ENCODE measurements at regions not wholly inside any gene's neighbourhood (a gene's known extent, or its start where the extent isn't known, plus 50 kb on each side); places are given as distances from the start of the nearest gene placed in this dataset.

DNA sequence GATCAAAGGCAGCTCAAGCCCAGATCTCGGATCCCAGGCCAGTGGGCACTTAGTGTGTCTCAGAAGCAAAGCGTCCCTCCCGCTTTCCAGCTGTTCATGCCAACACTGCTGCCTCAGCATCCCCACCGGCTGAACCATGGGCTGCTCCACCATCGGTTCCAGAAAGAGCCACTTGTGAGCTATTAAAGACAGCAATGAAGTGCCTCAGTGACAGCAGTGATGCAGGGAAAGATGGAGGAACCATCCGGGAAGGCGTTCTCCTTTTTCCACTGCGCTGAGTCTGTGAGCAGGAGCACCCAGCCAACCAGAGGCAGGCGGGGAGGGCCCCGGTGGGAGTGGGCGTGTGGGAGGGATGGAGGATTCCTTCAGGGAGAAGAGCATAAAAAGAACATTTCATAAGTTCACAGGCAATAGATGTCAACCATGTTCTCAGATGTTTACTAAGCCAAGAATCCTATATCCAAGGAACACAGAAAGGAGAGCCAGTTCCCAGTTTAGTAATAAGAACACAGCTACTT is 96.2 kb upstream of the MKI67 start:
- Histone ChIP-seq H3K9me2 (replicated peaks; ENCODE audit: control insufficient read depth, low read length) (no peaks in the 10 kb centered on the region), H3K27me3 (ENCODE audit: control insufficient read depth, low read length) (no peaks in the 10 kb centered on the region), H3F3A (ENCODE audit: control insufficient read depth, insufficient read depth) (no peaks in the 10 kb centered on the region), H3K9me3 (ENCODE audit: control insufficient read depth, insufficient read depth, low read length) (no peaks in the 10 kb centered on the region), H3K27ac (ENCODE audit: low read depth, low read length) (no peak overlapping the region), H3K36me3 (ENCODE audit: control insufficient read depth, low read length) (no peaks in the 10 kb centered on the region), H3K4me3 (ENCODE audit: low read length) (no peak overlapping the region), H4K20me1 (ENCODE audit: control insufficient read depth, insufficient read depth, low read depth, low read length) (no peaks in the 10 kb centered on the region), H3K4me2 (ENCODE audit: low read length) (no peak overlapping the region), H3K79me2 (ENCODE audit: control insufficient read depth, low read length) (no peaks in the 10 kb centered on the region), H3K4me1 (ENCODE audit: control insufficient read depth, low read length) (no peaks in the 10 kb centered on the region)
- TF ChIP-seq, protein P1, sequence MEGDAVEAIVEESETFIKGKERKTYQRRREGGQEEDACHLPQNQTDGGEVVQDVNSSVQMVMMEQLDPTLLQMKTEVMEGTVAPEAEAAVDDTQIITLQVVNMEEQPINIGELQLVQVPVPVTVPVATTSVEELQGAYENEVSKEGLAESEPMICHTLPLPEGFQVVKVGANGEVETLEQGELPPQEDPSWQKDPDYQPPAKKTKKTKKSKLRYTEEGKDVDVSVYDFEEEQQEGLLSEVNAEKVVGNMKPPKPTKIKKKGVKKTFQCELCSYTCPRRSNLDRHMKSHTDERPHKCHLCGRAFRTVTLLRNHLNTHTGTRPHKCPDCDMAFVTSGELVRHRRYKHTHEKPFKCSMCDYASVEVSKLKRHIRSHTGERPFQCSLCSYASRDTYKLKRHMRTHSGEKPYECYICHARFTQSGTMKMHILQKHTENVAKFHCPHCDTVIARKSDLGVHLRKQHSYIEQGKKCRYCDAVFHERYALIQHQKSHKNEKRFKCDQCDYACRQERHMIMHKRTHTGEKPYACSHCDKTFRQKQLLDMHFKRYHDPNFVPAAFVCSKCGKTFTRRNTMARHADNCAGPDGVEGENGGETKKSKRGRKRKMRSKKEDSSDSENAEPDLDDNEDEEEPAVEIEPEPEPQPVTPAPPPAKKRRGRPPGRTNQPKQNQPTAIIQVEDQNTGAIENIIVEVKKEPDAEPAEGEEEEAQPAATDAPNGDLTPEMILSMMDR (IDR thresholded peaks at IDR 0.05; ENCODE audit: low read depth, low read length, poor library complexity, severe bottlenecking), result no peak
- TF ChIP-seq EZH2phosphoT487 (IDR thresholded peaks at IDR 0.05; ENCODE audit: borderline replicate concordance, low read length), result no peak

DNA sequence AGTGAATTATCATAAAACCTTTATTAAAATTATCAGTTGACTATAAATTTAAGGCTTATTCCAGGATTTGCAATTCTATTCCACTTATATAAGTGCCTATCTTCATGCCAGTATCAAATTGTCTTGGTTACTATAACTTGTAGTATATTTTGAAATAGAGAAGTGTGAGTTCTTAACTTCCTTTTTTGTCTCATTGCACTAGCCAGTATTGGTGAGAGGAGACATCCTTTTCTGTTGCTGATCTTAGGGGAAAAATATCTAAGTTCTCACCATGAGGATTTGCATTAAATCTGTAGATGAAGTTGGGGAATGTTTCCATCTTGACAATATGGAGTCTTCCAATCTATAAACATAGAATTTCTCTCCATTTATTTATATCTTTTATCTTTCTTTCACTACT is 104.2 kb upstream of the MKI67 start:
- no peak overlapping the region for H3K27ac ChIP-seq (ENCODE audit: low read depth, low read length)
- H3K4me3 ChIP-seq (ENCODE audit: low read length), result no peak overlapping the region
- no peak for TF ChIP-seq EZH2phosphoT487 (IDR thresholded peaks at IDR 0.05; ENCODE audit: borderline replicate concordance, low read length)
- TF ChIP-seq, protein P1 (IDR thresholded peaks at IDR 0.05; ENCODE audit: low read depth, low read length, poor library complexity, severe bottlenecking), result no peak
- no peaks in the 10 kb centered on the region for H3K36me3 ChIP-seq (ENCODE audit: control insufficient read depth, low read length)
- H3K4me2 ChIP-seq (ENCODE audit: low read length), result no peak overlapping the region
- no peaks in the 10 kb centered on the region for H3F3A ChIP-seq (ENCODE audit: control insufficient read depth, insufficient read depth)
- H3K4me1 ChIP-seq (ENCODE audit: control insufficient read depth, low read length), result no peaks in the 10 kb centered on the region
- H3K79me2 ChIP-seq (ENCODE audit: control insufficient read depth, low read length), result no peaks in the 10 kb centered on the region
- H3K27me3 ChIP-seq (ENCODE audit: control insufficient read depth, low read length), result no peaks in the 10 kb centered on the region
- no peaks in the 10 kb centered on the region for H3K9me3 ChIP-seq (ENCODE audit: control insufficient read depth, insufficient read depth, low read length)
- H3K9me2 ChIP-seq (replicated peaks; ENCODE audit: control insufficient read depth, low read length), result no peaks in the 10 kb centered on the region
- no peaks in the 10 kb centered on the region for H4K20me1 ChIP-seq (ENCODE audit: control insufficient read depth, insufficient read depth, low read depth, low read length)

DNA sequence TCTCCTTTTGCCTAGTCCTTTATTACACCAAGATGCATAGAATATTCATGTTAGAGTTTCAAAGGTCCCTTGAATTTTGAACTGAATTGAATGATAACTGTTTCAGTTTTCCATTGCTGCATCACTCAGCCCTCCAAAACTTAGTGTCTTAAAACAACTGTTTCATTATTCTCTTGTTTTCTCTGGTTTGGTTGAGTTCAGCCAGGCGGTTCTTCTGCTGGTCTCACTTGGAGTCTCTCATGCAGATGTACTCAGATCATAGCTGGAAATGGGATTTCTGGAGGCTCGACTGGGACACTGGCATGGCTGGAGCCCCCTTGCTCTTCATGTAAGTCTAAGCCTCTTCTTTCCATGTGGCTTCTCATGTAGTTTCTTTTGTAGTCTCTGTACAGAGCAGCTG is 107.2 kb upstream of the MKI67 start:
- no peaks in the 10 kb centered on the region for H3K36me3 ChIP-seq (ENCODE audit: control insufficient read depth, low read length)
- H3K27me3 ChIP-seq (ENCODE audit: control insufficient read depth, low read length), result no peaks in the 10 kb centered on the region
- H3K4me3 ChIP-seq (ENCODE audit: low read length), result no peak overlapping the region
- H3F3A ChIP-seq (ENCODE audit: control insufficient read depth, insufficient read depth), result no peaks in the 10 kb centered on the region
- no peaks in the 10 kb centered on the region for H3K4me1 ChIP-seq (ENCODE audit: control insufficient read depth, low read length)
- TF ChIP-seq, protein P1 (IDR thresholded peaks at IDR 0.05; ENCODE audit: low read depth, low read length, poor library complexity, severe bottlenecking), result no peak
- TF ChIP-seq EZH2phosphoT487 (IDR thresholded peaks at IDR 0.05; ENCODE audit: borderline replicate concordance, low read length), result no peak
- H4K20me1 ChIP-seq (ENCODE audit: control insufficient read depth, insufficient read depth, low read depth, low read length), result no peaks in the 10 kb centered on the region
- H3K79me2 ChIP-seq (ENCODE audit: control insufficient read depth, low read length), result no peaks in the 10 kb centered on the region
- no peaks in the 10 kb centered on the region for H3K9me2 ChIP-seq (replicated peaks; ENCODE audit: control insufficient read depth, low read length)
- no peak overlapping the region for H3K4me2 ChIP-seq (ENCODE audit: low read length)
- no peak overlapping the region for H3K27ac ChIP-seq (ENCODE audit: low read depth, low read length)
- H3K9me3 ChIP-seq (ENCODE audit: control insufficient read depth, insufficient read depth, low read length), result no peaks in the 10 kb centered on the region

Measured in DOHH2 (cell line).